Neural cell (in vitro differentiated cells): ENCODE measurements at regions not wholly inside any gene's neighbourhood (a gene's known extent, or its start where the extent isn't known, plus 50 kb on each side); places are given as distances from the start of the nearest gene placed in this dataset.

ENCODE experiments used
- CTCF ChIP-seq: fragments of 450-650 bp; IDR thresholded peaks from 2 replicates; pipeline ENCODE4 v1.5.1; 2014; ENCODE audit warnings: antibody characterized with exemption, mild to moderate bottlenecking, moderate library complexity; ENCODE audit not compliant: poor library complexity, severe bottlenecking
- EZH2 ChIP-seq: fragments of 200-600, 300-800 bp; shearing (Covaris generic), sonication (generic); IDR thresholded peaks from 2 replicates; pipeline ENCODE4 v1.6.1; 2014; ENCODE audit warnings: antibody characterized with exemption, low read length, borderline replicate concordance, mild to moderate bottlenecking; ENCODE audit not compliant: insufficient read depth, poor library complexity, severe bottlenecking
- REST ChIP-seq: IDR thresholded peaks from 2 replicates; pipeline ENCODE4 v1.6.1; 2012; ENCODE audit warnings: borderline replicate concordance

- TF ChIP-seq CTCF (no peak), REST (no peak), EZH2 (no peak)
Measured at GRCh38 chr1:82464362-82465001, 663.7 kb downstream of the ADGRL2 start.
